ENCODE measurements at regions not wholly inside any gene's neighbourhood (a gene's known extent, or its start where the extent isn't known, plus 50 kb on each side); places are given as distances from the start of the nearest gene placed in this dataset.

DNA sequence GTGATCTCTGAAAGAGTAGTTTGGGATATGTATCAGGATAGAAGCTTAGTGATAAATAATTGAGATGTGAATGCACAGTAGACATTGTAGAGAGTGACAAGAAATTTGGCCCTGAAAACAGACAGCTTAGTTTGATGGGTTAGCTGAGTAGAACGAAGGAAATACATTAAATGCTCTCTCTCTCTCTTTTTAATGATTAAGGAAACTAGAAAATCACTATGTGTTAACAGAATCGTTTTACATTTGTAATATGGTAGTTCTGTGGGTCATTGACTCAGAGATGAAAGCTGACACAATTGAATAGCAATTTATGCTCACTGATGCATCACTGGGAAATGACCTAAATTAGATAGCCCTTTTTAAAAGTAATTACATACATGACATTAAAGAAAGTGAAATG, 739.8 kb upstream of the PTPRD start:
- no peaks in the 10 kb centered on the region for H3K36me3 ChIP-seq (ENCODE audit: insufficient read depth, low read length, poor library complexity, severe bottlenecking)
- H3K4me1 ChIP-seq (ENCODE audit: insufficient read depth, low read length, poor library complexity, severe bottlenecking) = peaks cover 9% of the 10 kb centered on the region
- peak; percentile 4 for DNase-seq (ENCODE audit: low spot score)
- intact Hi-C loops (cut with micrococcal nuclease; ENCODE audit: unreplicated experiment) = loop anchor here (10.0 kb wide), 1 partner anchor 972 kb away; no protein-coding TSS in a partner anchor
- TF ChIP-seq, protein P1, sequence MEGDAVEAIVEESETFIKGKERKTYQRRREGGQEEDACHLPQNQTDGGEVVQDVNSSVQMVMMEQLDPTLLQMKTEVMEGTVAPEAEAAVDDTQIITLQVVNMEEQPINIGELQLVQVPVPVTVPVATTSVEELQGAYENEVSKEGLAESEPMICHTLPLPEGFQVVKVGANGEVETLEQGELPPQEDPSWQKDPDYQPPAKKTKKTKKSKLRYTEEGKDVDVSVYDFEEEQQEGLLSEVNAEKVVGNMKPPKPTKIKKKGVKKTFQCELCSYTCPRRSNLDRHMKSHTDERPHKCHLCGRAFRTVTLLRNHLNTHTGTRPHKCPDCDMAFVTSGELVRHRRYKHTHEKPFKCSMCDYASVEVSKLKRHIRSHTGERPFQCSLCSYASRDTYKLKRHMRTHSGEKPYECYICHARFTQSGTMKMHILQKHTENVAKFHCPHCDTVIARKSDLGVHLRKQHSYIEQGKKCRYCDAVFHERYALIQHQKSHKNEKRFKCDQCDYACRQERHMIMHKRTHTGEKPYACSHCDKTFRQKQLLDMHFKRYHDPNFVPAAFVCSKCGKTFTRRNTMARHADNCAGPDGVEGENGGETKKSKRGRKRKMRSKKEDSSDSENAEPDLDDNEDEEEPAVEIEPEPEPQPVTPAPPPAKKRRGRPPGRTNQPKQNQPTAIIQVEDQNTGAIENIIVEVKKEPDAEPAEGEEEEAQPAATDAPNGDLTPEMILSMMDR (conservative IDR thresholded peaks at IDR 0.05; ENCODE audit: low read depth, low read length) = no peak
- no peak for TF ChIP-seq EZH2 (IDR thresholded peaks at IDR 0.05; ENCODE audit: borderline replicate concordance, low read depth, low read length, poor library complexity, severe bottlenecking)
- no peaks in the 10 kb centered on the region for H3K9me3 ChIP-seq (ENCODE audit: low read depth, low read length, poor library complexity, severe bottlenecking)
- H3K4me3 ChIP-seq (ENCODE audit: low read depth, low read length, poor library complexity, severe bottlenecking) = no peak overlapping the region
- no TSS peak for BruUV-seq (replicated peaks)
- H3K27ac ChIP-seq (ENCODE audit: low read depth, low read length, poor library complexity, severe bottlenecking) = no peak overlapping the region
- CTCF ChIA-PET = no interaction called here
- POLR2A ChIA-PET (ENCODE audit: low non-redundant PET) = no interaction called here
- no peaks in the 10 kb centered on the region for H3K27me3 ChIP-seq (replicated peaks; ENCODE audit: insufficient read depth, low read depth, low read length, poor library complexity)

DNA sequence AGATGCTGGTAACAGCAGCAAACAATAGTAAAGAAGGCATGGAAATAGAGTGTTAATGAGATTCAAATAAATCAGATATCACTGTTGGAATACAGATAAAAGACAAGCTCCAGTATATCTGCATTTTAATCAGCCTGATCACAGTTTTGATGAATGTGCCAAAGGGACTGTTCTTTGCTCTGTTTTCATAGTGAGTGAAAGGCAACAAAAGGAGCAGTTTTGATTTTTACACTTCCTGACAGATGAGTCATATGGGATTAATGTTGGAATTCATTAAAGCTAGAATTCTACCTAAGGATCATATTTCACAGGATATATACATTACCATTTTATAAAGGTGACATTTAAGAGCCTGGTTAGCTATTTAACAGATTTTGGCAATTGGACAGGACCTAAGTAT, 743.3 kb upstream of the PTPRD start:
- H3K27me3 ChIP-seq (replicated peaks; ENCODE audit: insufficient read depth, low read depth, low read length, poor library complexity) = no peaks in the 10 kb centered on the region
- CTCF ChIA-PET = no interaction called here
- intact Hi-C loops (cut with micrococcal nuclease; ENCODE audit: unreplicated experiment) = loop anchor here (10.0 kb wide), 1 partner anchor 969 kb away; no protein-coding TSS in a partner anchor

DNA sequence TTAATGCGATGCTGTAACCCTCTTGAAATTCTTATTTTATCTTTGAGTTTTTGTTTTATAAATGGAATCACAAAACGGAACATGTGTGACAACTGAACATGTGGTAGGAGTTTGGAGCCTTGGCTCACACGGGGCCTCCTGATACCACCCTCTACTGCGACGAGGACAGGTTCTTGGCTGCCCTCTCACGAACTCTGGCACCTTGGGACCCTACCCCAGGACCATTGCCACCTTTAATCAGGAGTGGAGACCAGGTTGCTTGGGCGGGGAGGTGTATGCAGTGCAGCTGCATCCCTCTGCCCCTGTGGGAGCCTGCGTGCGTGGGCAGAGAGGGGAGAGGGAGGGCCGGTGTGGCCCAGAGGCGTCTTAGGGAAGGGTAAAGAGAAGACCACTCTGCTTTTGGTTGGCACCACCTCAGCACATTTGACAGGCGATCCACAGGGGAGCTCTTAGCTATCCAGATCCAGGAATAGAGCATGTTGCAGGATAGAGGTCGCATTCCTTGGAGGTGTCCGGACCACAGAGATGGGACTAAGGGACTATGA, 753.9 kb upstream of the PTPRD start:
- intact Hi-C loops (cut with micrococcal nuclease; ENCODE audit: unreplicated experiment) = no loop called here
- H3K36me3 ChIP-seq (ENCODE audit: insufficient read depth, low read length, poor library complexity, severe bottlenecking) = no peaks in the 10 kb centered on the region
- BruUV-seq (replicated peaks) = no TSS peak
- H3K4me1 ChIP-seq (ENCODE audit: insufficient read depth, low read length, poor library complexity, severe bottlenecking) = no peaks in the 10 kb centered on the region
- H3K27ac ChIP-seq (ENCODE audit: low read depth, low read length, poor library complexity, severe bottlenecking) = no peak overlapping the region
- DNase-seq (ENCODE audit: low spot score) = no peak
- CTCF ChIA-PET = no interaction called here
- no peaks in the 10 kb centered on the region for H3K27me3 ChIP-seq (replicated peaks; ENCODE audit: insufficient read depth, low read depth, low read length, poor library complexity)
- H3K4me3 ChIP-seq (ENCODE audit: low read depth, low read length, poor library complexity, severe bottlenecking) = no peak overlapping the region
- H3K9me3 ChIP-seq (ENCODE audit: low read depth, low read length, poor library complexity, severe bottlenecking) = no peaks in the 10 kb centered on the region
- POLR2A ChIA-PET (ENCODE audit: low non-redundant PET) = no interaction called here
- no peak for TF ChIP-seq EZH2 (IDR thresholded peaks at IDR 0.05; ENCODE audit: borderline replicate concordance, low read depth, low read length, poor library complexity, severe bottlenecking)

More for the DNA sequence above, 743.3 kb upstream of the PTPRD start:
- TF ChIP-seq, protein P1 (conservative IDR thresholded peaks at IDR 0.05; ENCODE audit: low read depth, low read length) = no peak
- TF ChIP-seq EZH2 (IDR thresholded peaks at IDR 0.05; ENCODE audit: borderline replicate concordance, low read depth, low read length, poor library complexity, severe bottlenecking) = no peak
- BruUV-seq (replicated peaks) = no TSS peak
- DNase-seq (ENCODE audit: low spot score) = peak; percentile 36
- no peaks in the 10 kb centered on the region for H3K9me3 ChIP-seq (ENCODE audit: low read depth, low read length, poor library complexity, severe bottlenecking)
- H3K27ac ChIP-seq (ENCODE audit: low read depth, low read length, poor library complexity, severe bottlenecking) = no peak overlapping the region
- no peak overlapping the region for H3K4me3 ChIP-seq (ENCODE audit: low read depth, low read length, poor library complexity, severe bottlenecking)
- POLR2A ChIA-PET (ENCODE audit: low non-redundant PET) = no interaction called here
- H3K36me3 ChIP-seq (ENCODE audit: insufficient read depth, low read length, poor library complexity, severe bottlenecking) = no peaks in the 10 kb centered on the region
- peaks cover 9% of the 10 kb centered on the region for H3K4me1 ChIP-seq (ENCODE audit: insufficient read depth, low read length, poor library complexity, severe bottlenecking)

DNA sequence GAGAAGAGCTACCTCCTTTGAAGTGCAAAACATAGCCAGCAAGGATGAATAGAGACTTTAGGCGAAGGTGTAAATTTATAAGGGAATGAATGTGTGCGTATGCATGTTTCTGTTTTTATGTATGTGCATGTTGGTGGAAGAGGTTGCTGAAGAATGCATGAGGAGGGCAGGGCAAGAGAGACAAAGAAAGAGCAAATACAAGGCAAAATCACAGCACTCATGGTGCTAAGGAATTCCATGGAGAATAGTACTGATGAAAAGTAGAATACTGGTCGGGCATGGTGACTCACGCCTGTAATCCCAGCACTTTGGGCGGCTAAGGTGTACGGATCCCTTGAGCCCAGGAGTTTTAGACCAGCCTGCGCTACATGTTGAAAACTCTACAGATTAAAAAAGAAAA, 762.1 kb upstream of the PTPRD start:
- no TSS peak for BruUV-seq (replicated peaks)
- ChIA-PET POLR2A (ENCODE audit: low non-redundant PET) (no interaction called here), CTCF (no interaction called here)
- Histone ChIP-seq H3K27me3 (replicated peaks; ENCODE audit: insufficient read depth, low read depth, low read length, poor library complexity) (no peaks in the 10 kb centered on the region), H3K36me3 (ENCODE audit: insufficient read depth, low read length, poor library complexity, severe bottlenecking) (no peaks in the 10 kb centered on the region), H3K9me3 (ENCODE audit: low read depth, low read length, poor library complexity, severe bottlenecking) (no peaks in the 10 kb centered on the region), H3K4me3 (ENCODE audit: low read depth, low read length, poor library complexity, severe bottlenecking) (no peak overlapping the region), H3K27ac (ENCODE audit: low read depth, low read length, poor library complexity, severe bottlenecking) (no peak overlapping the region), H3K4me1 (ENCODE audit: insufficient read depth, low read length, poor library complexity, severe bottlenecking) (no peaks in the 10 kb centered on the region)
- intact Hi-C loops (cut with micrococcal nuclease; ENCODE audit: unreplicated experiment) = no loop called here
- TF ChIP-seq EZH2 (IDR thresholded peaks at IDR 0.05; ENCODE audit: borderline replicate concordance, low read depth, low read length, poor library complexity, severe bottlenecking) = no peak
- TF ChIP-seq, protein P1 (conservative IDR thresholded peaks at IDR 0.05; ENCODE audit: low read depth, low read length) = no peak
- DNase-seq (ENCODE audit: low spot score) = no peak
